C1 segment of cervical spinal cord (tissue), 14 donors: ENCODE measurements at regions not wholly inside any gene's neighbourhood (a gene's known extent, or its start where the extent isn't known, plus 50 kb on each side); places are given as distances from the start of the nearest gene placed in this dataset.
A peak's percentile ranks its signal among the peaks of the same experiment; 100 is the strongest.

Experiments
- DNase-seq, 14 donors: peaks; one replicate each; lab custom pipeline; 2025; lab: John Stamatoyannopoulos, UW

- DNase-seq, result no peak
These were observed 128.4 kb upstream of the RAB11FIP2 start for GRCh38 chr10:118175148-118175547.

GRCh38 chr10:118173296-118173695 lies 126.6 kb upstream of the RAB11FIP2 start:
- DNase-seq, result no peak

GRCh38 chr10:118171861-118172260 lies 125.1 kb upstream of the RAB11FIP2 start:
- no peak for DNase-seq

- DNase-seq, result no peak
These were observed 120.4 kb upstream of the RAB11FIP2 start for GRCh38 chr10:118167056-118167700.

- DNase-seq, result no peak
These were observed 116.5 kb upstream of the RAB11FIP2 start for GRCh38 chr10:118163217-118163616.

GRCh38 chr10:118161461-118162246 lies 114.9 kb upstream of the RAB11FIP2 start:
- no peak for DNase-seq

GRCh38 chr10:118153287-118153686 lies 106.5 kb upstream of the RAB11FIP2 start:
- DNase-seq, result no peak

GRCh38 chr10:118151461-118151860 lies 104.7 kb upstream of the RAB11FIP2 start:
- no peak for DNase-seq

GRCh38 chr10:118148247-118148646 lies 101.5 kb upstream of the RAB11FIP2 start:
- DNase-seq, result no peak

- DNase-seq, result no peak
These were observed 98.5 kb upstream of the RAB11FIP2 start for GRCh38 chr10:118145256-118145655.

- DNase-seq, result no peak
These were observed 94.7 kb upstream of the RAB11FIP2 start for GRCh38 chr10:118141471-118141870.

GRCh38 chr10:118139321-118139720 lies 92.6 kb upstream of the RAB11FIP2 start:
- no peak for DNase-seq

- DNase-seq, result no peak
These were observed 81.9 kb upstream of the RAB11FIP2 start for GRCh38 chr10:118128675-118129074.

- DNase-seq, result no peak
These were observed 72.0 kb upstream of the RAB11FIP2 start for GRCh38 chr10:118118716-118119115.

GRCh38 chr10:118116715-118117449 lies 70.1 kb upstream of the RAB11FIP2 start:
- no peak for DNase-seq

GRCh38 chr10:118116362-118116714 lies 69.6 kb upstream of the RAB11FIP2 start:
- no peak for DNase-seq

GRCh38 chr10:118115701-118116100 lies 69.0 kb upstream of the RAB11FIP2 start:
- peak in 1 of 14 donors; percentile 1 for DNase-seq

GRCh38 chr10:118114992-118115391 lies 68.3 kb upstream of the RAB11FIP2 start:
- DNase-seq, result no peak

- DNase-seq, result no peak
These were observed 65.9 kb upstream of the RAB11FIP2 start for GRCh38 chr10:118112543-118113125.

- no peak for DNase-seq
These were observed 64.0 kb upstream of the RAB11FIP2 start for GRCh38 chr10:118110750-118111149.

GRCh38 chr10:118108194-118109026 lies 61.7 kb upstream of the RAB11FIP2 start:
- DNase-seq, result peak in 1 of 14 donors; percentile 2
